Naive thymus-derived CD4-positive, alpha-beta T cell (primary cell): ENCODE measurements at regions not wholly inside any gene's neighbourhood (a gene's known extent, or its start where the extent isn't known, plus 50 kb on each side); places are given as distances from the start of the nearest gene placed in this dataset.

ENCODE experiments used
- ATAC-seq: fragments of 150-1000 bp; cut with Tn5 transposase; 2 replicates; pipeline ENCODE4 v1.10.0; 2021; ENCODE audit warnings: mild to moderate bottlenecking, moderate library complexity
- CTCF ChIA-PET: fragments of 350-600 bp; sonication (Branson Sonifier 250); formaldehyde crosslinking; loops from one replicate; lab custom pipeline; 2021; ENCODE audit warnings: antibody characterized with exemption; lab: Charles Lee
- POLR2A ChIA-PET: fragments of 350-600 bp; sonication (Branson Sonifier 250); formaldehyde crosslinking; loops from one replicate; lab custom pipeline; 2021; ENCODE audit warnings: antibody characterized with exemption, inconsistent platforms; lab: Charles Lee
- DNase-seq, 9 donors: peaks; one replicate each; pipeline versions ENCODE4 v3.0.0 to v3.0.0-alpha.2; 2020 to 2022; ENCODE audit warnings: mixed read lengths in 1 of 9
- H3K27ac ChIP-seq: one replicate; pipeline ENCODE4 v1.7.0; 2013; ENCODE audit warnings: mild to moderate bottlenecking, low read depth, low read length, moderate library complexity
- H3K27me3 ChIP-seq, 2 donors: one replicate each; pipeline ENCODE4 v1.7.0; 2013; ENCODE audit warnings: low read length in 2 of 2, mild to moderate bottlenecking in 2 of 2, moderate library complexity in 2 of 2; ENCODE audit not compliant: control insufficient read depth in 2 of 2, insufficient read depth in 2 of 2
- H3K36me3 ChIP-seq, 3 experiments: 1 replicate in 2 of 3; 2 replicates in 1 of 3; pipeline ENCODE4 v1.7.0; 2013; ENCODE audit warnings: low read length in 3 of 3, mild to moderate bottlenecking in 3 of 3, moderate library complexity in 1 of 3; ENCODE audit not compliant: insufficient read depth in 3 of 3, control insufficient read depth in 2 of 3
- H3K4me1 ChIP-seq, 2 donors: one replicate each; pipeline ENCODE4 v1.7.0; 2013; ENCODE audit warnings: low read length in 2 of 2, mild to moderate bottlenecking in 2 of 2, moderate library complexity in 1 of 2; ENCODE audit not compliant: control insufficient read depth in 2 of 2, insufficient read depth in 2 of 2
- H3K4me3 ChIP-seq: 2 replicates; pipeline ENCODE4 v1.7.0; 2013; ENCODE audit warnings: mild to moderate bottlenecking, low read length
- H3K9me3 ChIP-seq, 3 experiments: 1 replicate in 2 of 3; 2 replicates in 1 of 3; pipeline ENCODE4 v1.7.0; 2013; ENCODE audit warnings: low read length in 3 of 3; ENCODE audit not compliant: control insufficient read depth in 2 of 3
- H3K27ac Mint-ChIP-seq, 9 donors: one replicate each; pipeline ENCODE4 v1.8.0; 2020 to 2022; ENCODE audit warnings: mixed read lengths in 9 of 9, mild to moderate bottlenecking in 8 of 9, moderate library complexity in 5 of 9, inconsistent platforms in 2 of 9
- H3K27me3 Mint-ChIP-seq, 5 donors: one replicate each; pipeline ENCODE4 v1.8.0; 2021 to 2022; ENCODE audit warnings: mixed read lengths in 5 of 5, mild to moderate bottlenecking in 1 of 5
- H3K36me3 Mint-ChIP-seq, 5 donors: one replicate each; pipeline ENCODE4 v1.8.0; 2020 to 2022; ENCODE audit warnings: mixed read lengths in 5 of 5, mild to moderate bottlenecking in 3 of 5, inconsistent platforms in 1 of 5
- H3K4me1 Mint-ChIP-seq, 7 donors: one replicate each; pipeline ENCODE4 v1.8.0; 2020 to 2022; ENCODE audit warnings: mixed read lengths in 7 of 7, mild to moderate bottlenecking in 3 of 7, inconsistent platforms in 1 of 7
- H3K4me3 Mint-ChIP-seq, 10 donors: one replicate each; pipeline ENCODE4 v1.8.0; 2020 to 2022; ENCODE audit warnings: mild to moderate bottlenecking in 10 of 10, mixed read lengths in 10 of 10, moderate library complexity in 6 of 10, inconsistent platforms in 2 of 10
- H3K9me3 Mint-ChIP-seq, 11 donors: one replicate each; pipeline ENCODE4 v1.8.0; 2020 to 2022; ENCODE audit warnings: mixed read lengths in 11 of 11, mild to moderate bottlenecking in 4 of 11, inconsistent platforms in 1 of 11, moderate library complexity in 1 of 11
- intact Hi-C, 2 donors: fragments of 100-400 bp; cut with micrococcal nuclease; formaldehyde crosslinking; loops; one replicate each; pipeline ENCODE4 v1.15.1; 2023

DNA sequence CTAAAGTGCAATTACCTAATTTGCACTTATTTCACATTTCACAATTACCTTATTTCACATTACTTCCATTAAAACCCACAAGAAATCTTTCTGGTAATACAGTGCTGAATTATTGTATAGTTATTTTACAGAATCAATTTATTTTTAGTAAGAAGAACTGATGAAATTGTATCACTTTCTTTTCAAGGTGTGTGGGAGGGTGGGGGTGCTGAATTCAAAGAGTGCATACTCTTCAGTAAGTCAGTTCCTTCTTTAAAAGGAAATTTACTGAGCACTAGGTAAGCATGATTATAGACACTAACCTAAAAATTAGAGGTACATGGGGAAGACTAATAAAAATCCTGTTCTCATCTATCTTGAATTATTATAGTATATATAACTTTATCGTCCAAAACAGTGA lies 731.6 kb upstream of the ADGRL4 start:
- H3K9me3 ChIP-seq = no peaks in the 10 kb centered on the region
- no peak overlapping the region for H3K4me3 ChIP-seq
- H3K27me3 Mint-ChIP-seq = no peaks in the 10 kb centered on the region
- no peak for DNase-seq
- H3K36me3 Mint-ChIP-seq = no peaks in the 10 kb centered on the region
- no peak overlapping the region for H3K27ac ChIP-seq
- ATAC-seq = no peak
- no peaks in the 10 kb centered on the region for H3K4me1 Mint-ChIP-seq
- no peak overlapping the region for H3K4me3 Mint-ChIP-seq
- no peaks in the 10 kb centered on the region for H3K36me3 ChIP-seq
- no peaks in the 10 kb centered on the region for H3K4me1 ChIP-seq
- no peaks in the 10 kb centered on the region for H3K27me3 ChIP-seq
- peaks cover 0 to 17% (median 3%) of the 10 kb centered on the region in 11 donors for H3K9me3 Mint-ChIP-seq
- no peak overlapping the region for H3K27ac Mint-ChIP-seq
- POLR2A ChIA-PET = no interaction called here
- intact Hi-C loops = no loop called here
- CTCF ChIA-PET = no interaction called here

DNA sequence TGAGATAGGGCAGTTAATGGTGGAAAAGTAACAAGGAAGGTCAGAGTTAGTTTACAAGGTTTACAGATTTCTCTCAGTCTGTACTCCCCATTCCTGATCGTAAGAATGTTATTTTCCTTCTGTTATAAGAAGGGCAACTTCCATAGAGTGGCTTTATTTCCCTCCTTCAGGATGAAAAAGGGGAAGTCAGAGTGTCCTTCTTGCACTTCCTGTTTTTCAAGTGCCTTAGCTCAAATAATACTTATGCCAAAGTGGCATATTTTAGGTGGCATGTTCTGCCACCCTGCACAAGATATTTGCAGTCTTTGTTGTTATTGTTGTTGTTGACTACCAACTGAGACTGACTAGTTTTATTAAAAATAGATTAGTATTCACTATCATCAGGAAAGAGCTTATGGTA lies 730.7 kb upstream of the ADGRL4 start:
- Mint-ChIP-seq H3K27ac (no peak overlapping the region), H3K4me3 (no peak overlapping the region), H3K9me3 (peaks cover 0 to 17% (median 3%) of the 10 kb centered on the region in 11 donors), H3K36me3 (no peaks in the 10 kb centered on the region), H3K4me1 (no peaks in the 10 kb centered on the region), H3K27me3 (no peaks in the 10 kb centered on the region)
- no peaks in the 10 kb centered on the region for H3K9me3 ChIP-seq
- intact Hi-C loops = no loop called here
- H3K27ac ChIP-seq = no peak overlapping the region
- no peak for ATAC-seq
- ChIA-PET CTCF (no interaction called here), POLR2A (no interaction called here)
- H3K4me1 ChIP-seq = no peaks in the 10 kb centered on the region
- no peak for DNase-seq
- H3K36me3 ChIP-seq = no peaks in the 10 kb centered on the region
- no peaks in the 10 kb centered on the region for H3K27me3 ChIP-seq
- H3K4me3 ChIP-seq = no peak overlapping the region

DNA sequence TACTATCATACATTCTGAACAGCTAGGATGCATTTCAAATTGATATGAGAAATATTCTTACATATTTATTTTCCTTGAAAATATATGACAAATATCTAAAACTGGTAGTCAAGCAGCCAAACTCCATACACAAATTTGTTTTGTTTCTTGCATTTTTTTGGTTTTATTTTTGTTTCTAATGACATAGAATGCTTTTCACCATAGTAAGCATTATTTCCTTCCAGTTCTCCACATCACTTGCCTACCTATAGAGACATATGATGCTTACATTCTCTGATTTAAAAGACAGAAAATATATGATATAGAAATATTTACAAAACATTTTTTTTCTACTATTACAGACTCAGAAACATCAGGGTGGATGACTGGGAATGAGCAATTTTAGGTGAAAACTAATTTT lies 726.4 kb upstream of the ADGRL4 start:
- Mint-ChIP-seq H3K9me3 (peaks cover 0 to 16% (median 6%) of the 10 kb centered on the region in 11 donors), H3K27ac (no peak overlapping the region), H3K4me3 (no peak overlapping the region), H3K4me1 (no peaks in the 10 kb centered on the region), H3K36me3 (no peaks in the 10 kb centered on the region), H3K27me3 (no peaks in the 10 kb centered on the region)
- POLR2A ChIA-PET = no interaction called here
- intact Hi-C loops = no loop called here
- Histone ChIP-seq H3K4me3 (no peak overlapping the region), H3K27ac (no peak overlapping the region), H3K27me3 (no peaks in the 10 kb centered on the region), H3K4me1 (no peaks in the 10 kb centered on the region), H3K36me3 (no peaks in the 10 kb centered on the region), H3K9me3 (no peaks in the 10 kb centered on the region)
- DNase-seq (no peak), ATAC-seq (no peak)
- CTCF ChIA-PET = no interaction called here

DNA sequence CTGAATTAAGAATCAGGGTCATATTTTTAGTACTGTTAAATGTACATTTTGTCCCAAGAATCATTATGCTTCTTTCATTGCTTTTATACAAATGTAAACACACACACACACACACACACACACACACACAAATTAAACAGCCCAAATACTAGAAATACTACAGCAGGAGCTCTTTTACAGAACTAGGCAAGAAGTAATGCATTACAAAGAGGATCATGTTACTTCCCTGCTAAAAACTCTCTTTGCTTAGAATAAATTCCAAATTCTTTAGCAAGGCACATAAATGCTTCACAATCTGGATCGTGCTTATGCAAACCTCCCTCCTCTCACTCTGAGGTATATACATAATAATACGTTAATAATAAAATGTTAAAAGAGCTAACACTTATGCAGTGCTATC lies 720.4 kb upstream of the ADGRL4 start:
- Mint-ChIP-seq H3K9me3 (peaks cover 0 to 13% (median 4%) of the 10 kb centered on the region in 11 donors), H3K4me1 (no peaks in the 10 kb centered on the region), H3K4me3 (no peak overlapping the region), H3K27ac (no peak overlapping the region), H3K27me3 (no peaks in the 10 kb centered on the region), H3K36me3 (no peaks in the 10 kb centered on the region)
- CTCF ChIA-PET = no interaction called here
- DNase-seq (no peak), ATAC-seq (no peak)
- no peaks in the 10 kb centered on the region for H3K9me3 ChIP-seq
- H3K36me3 ChIP-seq = no peaks in the 10 kb centered on the region
- intact Hi-C loops = no loop called here
- no peak overlapping the region for H3K27ac ChIP-seq
- H3K27me3 ChIP-seq = no peaks in the 10 kb centered on the region
- POLR2A ChIA-PET = no interaction called here
- H3K4me3 ChIP-seq = no peak overlapping the region
- H3K4me1 ChIP-seq = no peaks in the 10 kb centered on the region

DNA sequence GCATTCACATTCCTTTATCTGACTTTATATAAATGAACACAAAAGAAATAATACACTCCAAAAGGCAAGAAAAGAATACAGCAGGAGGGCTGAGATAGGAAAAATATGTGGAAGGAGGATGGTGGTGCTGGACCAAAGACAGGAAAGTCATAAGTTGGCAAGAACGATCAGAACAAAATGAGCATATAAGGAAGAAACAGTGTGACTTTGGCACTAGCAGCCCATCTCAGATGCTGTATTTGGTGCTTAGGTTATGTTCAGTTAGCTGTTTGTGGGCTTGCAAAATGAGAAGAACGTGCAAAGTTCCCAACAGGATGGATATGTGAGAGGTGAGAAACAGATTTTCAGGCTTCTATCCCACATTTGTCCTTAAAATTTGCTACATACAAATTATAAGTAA lies 719.8 kb upstream of the ADGRL4 start:
- intact Hi-C loops = no loop called here
- Mint-ChIP-seq H3K9me3 (peaks cover 0 to 13% (median 4%) of the 10 kb centered on the region in 11 donors), H3K27me3 (no peaks in the 10 kb centered on the region), H3K4me3 (no peak overlapping the region), H3K36me3 (no peaks in the 10 kb centered on the region), H3K27ac (no peak overlapping the region), H3K4me1 (no peaks in the 10 kb centered on the region)
- CTCF ChIA-PET = no interaction called here
- no peak overlapping the region for H3K27ac ChIP-seq
- POLR2A ChIA-PET = no interaction called here
- no peaks in the 10 kb centered on the region for H3K27me3 ChIP-seq
- ATAC-seq (no peak), DNase-seq (no peak)
- H3K4me3 ChIP-seq = no peak overlapping the region
- no peaks in the 10 kb centered on the region for H3K4me1 ChIP-seq
- no peaks in the 10 kb centered on the region for H3K9me3 ChIP-seq
- no peaks in the 10 kb centered on the region for H3K36me3 ChIP-seq

DNA sequence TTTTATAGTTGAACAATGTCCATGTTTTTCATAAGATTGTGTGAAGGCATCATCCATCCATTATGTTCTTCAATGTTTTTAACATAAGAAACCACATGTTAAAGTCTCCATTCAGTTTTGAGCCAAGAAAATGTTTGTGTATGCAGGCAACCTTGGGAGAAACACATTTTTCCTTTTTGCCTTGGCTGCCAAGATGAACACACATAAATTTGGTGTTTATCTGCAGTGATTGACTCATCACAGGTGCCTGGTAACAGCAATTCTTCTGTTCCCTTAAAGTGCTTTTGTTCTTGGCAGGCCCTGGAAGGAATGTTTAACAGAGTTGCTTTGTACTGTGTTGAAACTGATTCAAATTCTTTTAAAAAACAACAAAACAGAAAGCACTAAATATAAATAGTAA lies 709.9 kb upstream of the ADGRL4 start:
- Histone ChIP-seq H3K9me3 (no peaks in the 10 kb centered on the region), H3K27ac (no peak overlapping the region), H3K4me3 (no peak overlapping the region), H3K4me1 (no peaks in the 10 kb centered on the region), H3K36me3 (no peaks in the 10 kb centered on the region), H3K27me3 (no peaks in the 10 kb centered on the region)
- no peak overlapping the region for H3K27ac Mint-ChIP-seq
- peaks cover 0 to 18% (median 6%) of the 10 kb centered on the region in 11 donors for H3K9me3 Mint-ChIP-seq
- ChIA-PET POLR2A (no interaction called here), CTCF (no interaction called here)
- intact Hi-C loops = no loop called here
- ATAC-seq = no peak
- no peaks in the 10 kb centered on the region for H3K27me3 Mint-ChIP-seq
- no peak for DNase-seq
- H3K4me3 Mint-ChIP-seq = no peak overlapping the region
- no peaks in the 10 kb centered on the region for H3K36me3 Mint-ChIP-seq
- no peaks in the 10 kb centered on the region for H3K4me1 Mint-ChIP-seq

DNA sequence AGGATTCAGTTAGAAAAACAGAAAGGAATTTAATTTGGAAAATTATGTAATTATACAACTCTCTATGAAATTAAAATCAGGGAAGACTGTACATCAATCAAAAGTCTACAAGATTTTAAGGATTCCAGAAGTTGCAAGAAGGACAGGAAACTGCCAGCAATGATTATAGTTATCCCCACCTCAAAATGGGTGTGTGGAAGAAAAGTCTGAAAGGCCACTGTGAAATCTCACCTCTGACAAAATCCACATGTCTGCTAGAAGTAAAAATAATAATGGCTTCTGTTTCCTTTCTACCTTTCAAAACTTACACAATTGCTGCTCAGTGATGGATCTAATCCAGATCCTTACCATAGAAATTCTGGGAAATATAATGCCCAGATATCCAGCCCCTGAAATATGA lies 708.1 kb upstream of the ADGRL4 start:
- Histone ChIP-seq H3K4me3 (no peak overlapping the region), H3K36me3 (no peaks in the 10 kb centered on the region), H3K4me1 (no peaks in the 10 kb centered on the region), H3K27ac (no peak overlapping the region), H3K27me3 (no peaks in the 10 kb centered on the region), H3K9me3 (no peaks in the 10 kb centered on the region)
- ATAC-seq = no peak
- Mint-ChIP-seq H3K36me3 (no peaks in the 10 kb centered on the region), H3K4me1 (no peaks in the 10 kb centered on the region), H3K9me3 (peaks cover 0 to 19% (median 4%) of the 10 kb centered on the region in 11 donors), H3K27me3 (no peaks in the 10 kb centered on the region), H3K27ac (no peak overlapping the region), H3K4me3 (no peak overlapping the region)
- intact Hi-C loops = no loop called here
- no peak for DNase-seq
- POLR2A ChIA-PET = no interaction called here
- CTCF ChIA-PET = no interaction called here
